ENCODE measurements at regions not wholly inside any gene's neighbourhood (a gene's known extent, or its start where the extent isn't known, plus 50 kb on each side); places are given as distances from the start of the nearest gene placed in this dataset.

GRCh38 chr11:81717695-81718094 lies 1016.0 kb downstream of the FAM181B start:
- TF ChIP-seq CTCF (IDR thresholded peaks at IDR 0.05) (no peak), POLR2A (IDR thresholded peaks at IDR 0.05) (no peak)
